ENCODE measurements at regions not wholly inside any gene's neighbourhood (a gene's known extent, or its start where the extent isn't known, plus 50 kb on each side); places are given as distances from the start of the nearest gene placed in this dataset.

DNA sequence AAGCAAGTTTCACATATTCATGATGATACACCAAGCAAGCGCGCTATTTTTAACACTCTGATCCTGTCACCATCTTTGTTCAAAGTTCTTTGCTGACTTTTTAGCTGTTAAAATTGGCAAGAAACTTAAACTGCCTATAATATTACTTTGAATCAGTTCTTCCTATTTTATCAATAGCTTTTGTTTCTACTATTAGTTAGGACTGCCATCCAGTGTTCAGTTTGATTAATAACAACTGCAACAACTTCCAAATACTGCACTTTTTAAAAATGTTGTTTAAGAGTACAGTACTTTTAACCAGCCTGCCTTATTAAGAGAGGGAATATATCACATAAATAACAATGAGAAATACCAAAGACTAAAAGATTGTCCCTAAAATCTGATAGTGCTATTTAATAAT, 614.3 kb downstream of the FAM133A start:
- TF ChIP-seq, protein P1, sequence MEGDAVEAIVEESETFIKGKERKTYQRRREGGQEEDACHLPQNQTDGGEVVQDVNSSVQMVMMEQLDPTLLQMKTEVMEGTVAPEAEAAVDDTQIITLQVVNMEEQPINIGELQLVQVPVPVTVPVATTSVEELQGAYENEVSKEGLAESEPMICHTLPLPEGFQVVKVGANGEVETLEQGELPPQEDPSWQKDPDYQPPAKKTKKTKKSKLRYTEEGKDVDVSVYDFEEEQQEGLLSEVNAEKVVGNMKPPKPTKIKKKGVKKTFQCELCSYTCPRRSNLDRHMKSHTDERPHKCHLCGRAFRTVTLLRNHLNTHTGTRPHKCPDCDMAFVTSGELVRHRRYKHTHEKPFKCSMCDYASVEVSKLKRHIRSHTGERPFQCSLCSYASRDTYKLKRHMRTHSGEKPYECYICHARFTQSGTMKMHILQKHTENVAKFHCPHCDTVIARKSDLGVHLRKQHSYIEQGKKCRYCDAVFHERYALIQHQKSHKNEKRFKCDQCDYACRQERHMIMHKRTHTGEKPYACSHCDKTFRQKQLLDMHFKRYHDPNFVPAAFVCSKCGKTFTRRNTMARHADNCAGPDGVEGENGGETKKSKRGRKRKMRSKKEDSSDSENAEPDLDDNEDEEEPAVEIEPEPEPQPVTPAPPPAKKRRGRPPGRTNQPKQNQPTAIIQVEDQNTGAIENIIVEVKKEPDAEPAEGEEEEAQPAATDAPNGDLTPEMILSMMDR (IDR thresholded peaks at IDR 0.05; ENCODE audit: insufficient read depth, low read depth, low read length) = no peak
- TF ChIP-seq EZH2 (IDR thresholded peaks at IDR 0.05; ENCODE audit: insufficient read depth, low read length) = no peak

All from astrocyte (in vitro differentiated cells and primary cell).